HepG2 (cell line): ENCODE measurements at regions not wholly inside any gene's neighbourhood (a gene's known extent, or its start where the extent isn't known, plus 50 kb on each side); places are given as distances from the start of the nearest gene placed in this dataset.

ENCODE experiments used
- ATAC-seq: fragments of 200-7000 bp; cut with Tn5 transposase; 3 replicates; pipeline ENCODE4 v1.9.1; 2020; ENCODE audit warnings: mild to moderate bottlenecking, moderate library complexity
- BruUV-seq: library from RNA; stranded (reverse); fragments of 400-500 nt; replicated peaks from 2 replicates; lab custom pipeline; 2021; lab: Mats Ljungman, UMichigan
- CTCF ChIA-PET: fragments of 300-600 bp; formaldehyde crosslinking; extraction: SDS; loops from one replicate; lab custom pipeline; 2021; ENCODE audit warnings: low total read pairs, inconsistent platforms, low intra/inter-chr PET ratio; lab: Yijun Ruan, JAX
- POLR2A ChIA-PET: fragments of 350-600 bp; sonication (Branson Sonifier 250); formaldehyde crosslinking; loops from one replicate; lab custom pipeline; 2020; ENCODE audit warnings: antibody characterized with exemption, inconsistent platforms; lab: Yijun Ruan, JAX
- DNase-seq: peaks from one replicate; pipeline ENCODE4 v3.0.0-alpha.2; 2015; ENCODE audit warnings: low spot score
- FAIRE-seq: peaks from 3 replicates; lab custom pipeline; 2011; peaks lifted over from hg19 to GRCh38; lab: Jason Lieb, UNC
- H2AFZ ChIP-seq: one replicate; pipeline ENCODE4 v1.6.1; 2011; ENCODE audit warnings: low read length, inconsistent platforms
- H3K27ac ChIP-seq: fragments of 300-600 bp; 3 replicates; pipeline ENCODE4 v1.8.0; 2011; ENCODE audit warnings: mixed run types, mild to moderate bottlenecking, mixed read lengths, low read length, inconsistent platforms; ENCODE audit not compliant: insufficient read depth; ENCODE audit errors: extremely low read length
- H3K27me3 ChIP-seq, 2 experiments: fragments of 200-600 bp in 1 of 2; 2 replicates in 1 of 2; 3 replicates in 1 of 2; pipeline versions ENCODE4 v1.6.0 to v1.8.0; 2011; ENCODE audit warnings: low read length in 2 of 2, mild to moderate bottlenecking in 2 of 2, moderate library complexity in 2 of 2, inconsistent platforms in 1 of 2; ENCODE audit not compliant: insufficient read depth in 2 of 2, control insufficient read depth in 1 of 2
- H3K36me3 ChIP-seq, 2 experiments: fragments of 200-600 bp in 1 of 2; replicated peaks in 1 of 2; 2 replicates in 1 of 2; 3 replicates in 1 of 2; pipeline versions ENCODE4 v1.5.1 to v1.8.0; 2011; ENCODE audit warnings: low read length in 2 of 2, inconsistent platforms in 1 of 2; ENCODE audit not compliant: insufficient read depth in 2 of 2, control insufficient read depth in 1 of 2
- H3K4me1 ChIP-seq: 2 replicates; pipeline ENCODE4 v1.5.1; 2012; ENCODE audit warnings: low read length, inconsistent platforms; ENCODE audit not compliant: insufficient read depth
- H3K4me2 ChIP-seq: 2 replicates; pipeline ENCODE4 v1.6.0; 2011; ENCODE audit warnings: low read depth, low read length, inconsistent platforms
- H3K4me3 ChIP-seq, 3 experiments: fragments of 200-600 bp in 1 of 3; sonication (generic), shearing (Covaris generic) in 1 of 3; replicated peaks in 1 of 3; 2 replicates each; pipeline ENCODE4 v1.5.1; 2011 to 2016; ENCODE audit warnings: low read length in 3 of 3, inconsistent platforms in 2 of 3, low read depth in 2 of 3, mild to moderate bottlenecking in 2 of 3, control low read depth in 1 of 3, mixed read lengths in 1 of 3; ENCODE audit not compliant: insufficient read depth in 1 of 3
- H3K79me2 ChIP-seq: one replicate; pipeline ENCODE4 v1.6.1; 2011; ENCODE audit warnings: low read length, inconsistent platforms; ENCODE audit not compliant: insufficient read depth
- H3K9ac ChIP-seq: 2 replicates; pipeline ENCODE4 v1.6.0; 2011; ENCODE audit warnings: mild to moderate bottlenecking, low read depth, low read length, inconsistent platforms; ENCODE audit not compliant: insufficient read depth
- H3K9me3 ChIP-seq: 2 replicates; pipeline ENCODE4 v1.5.1; 2012; ENCODE audit warnings: mild to moderate bottlenecking, low read length
- H4K20me1 ChIP-seq: 2 replicates; pipeline ENCODE4 v1.6.0; 2011; ENCODE audit warnings: inconsistent platforms, mild to moderate bottlenecking, low read length, moderate library complexity; ENCODE audit not compliant: insufficient read depth
- ARID4A ChIP-seq: sonication (generic); formaldehyde crosslinking; IDR thresholded peaks from 2 replicates; pipeline ENCODE4 v1.5.0; 2020; ENCODE audit warnings: mild to moderate bottlenecking, missing genetic modification reagents, borderline replicate concordance
- CHD4 ChIP-seq: fragments of 200-600 bp; sonication (generic); IDR thresholded peaks from 2 replicates; pipeline ENCODE4 v1.7.0; 2017; ENCODE audit warnings: mild to moderate bottlenecking, low read length, borderline replicate concordance
- E2F2 ChIP-seq: sonication (generic); formaldehyde crosslinking; IDR thresholded peaks from 2 replicates; pipeline ENCODE4 v1.4.0; 2020; ENCODE audit warnings: missing genetic modification reagents, borderline replicate concordance
- FOXA1 ChIP-seq, 2 experiments: fragments of 450-650 bp in 1 of 2; sonication (generic) in 1 of 2; formaldehyde crosslinking in 1 of 2; IDR thresholded peaks; 2 replicates each; pipeline versions ENCODE4 v1.4.0 to v1.6.1; 2016 to 2020; ENCODE audit warnings: missing genetic modification reagents in 1 of 2
- HNRNPK ChIP-seq: fragments of 200-400 bp; formaldehyde crosslinking; IDR thresholded peaks from 2 replicates; pipeline ENCODE4 v1.6.1; 2018; ENCODE audit warnings: low read length, low read depth, moderate library complexity, mild to moderate bottlenecking; ENCODE audit not compliant: poor library complexity, severe bottlenecking
- IRF2 ChIP-seq: IDR thresholded peaks from 2 replicates; pipeline ENCODE4 v1.6.1; 2018; ENCODE audit warnings: missing genetic modification reagents, missing compliant biosample characterization
- MYC ChIP-seq: sonication (generic); formaldehyde crosslinking; IDR thresholded peaks from 2 replicates; pipeline ENCODE4 v1.9.0; 2021; ENCODE audit warnings: missing genetic modification reagents, borderline replicate concordance
- PCBP1 ChIP-seq: fragments of 200-400 bp; formaldehyde crosslinking; IDR thresholded peaks from 2 replicates; pipeline ENCODE4 v1.6.1; 2017; ENCODE audit warnings: mild to moderate bottlenecking, low read depth, low read length, borderline replicate concordance
- SPEN ChIP-seq: sonication (generic); formaldehyde crosslinking; IDR thresholded peaks from 2 replicates; pipeline ENCODE4 v1.5.1; 2020; ENCODE audit warnings: low read depth, mild to moderate bottlenecking, missing genetic modification reagents
- YEATS2 ChIP-seq: sonication (generic); formaldehyde crosslinking; IDR thresholded peaks from 2 replicates; pipeline ENCODE4 v1.4.0; 2020; ENCODE audit warnings: missing genetic modification reagents, borderline replicate concordance
- ZMYM2 ChIP-seq: sonication (generic); formaldehyde crosslinking; IDR thresholded peaks from 2 replicates; pipeline ENCODE4 v1.8.0; 2022; ENCODE audit warnings: mild to moderate bottlenecking, missing genetic modification reagents
- ZNF572 ChIP-seq: sonication (generic); formaldehyde crosslinking; IDR thresholded peaks from 2 replicates; pipeline ENCODE4 v1.5.1; 2020; ENCODE audit warnings: mild to moderate bottlenecking, missing genetic modification reagents
- ZNF75D ChIP-seq: sonication (generic); formaldehyde crosslinking; IDR thresholded peaks from 2 replicates; pipeline ENCODE4 v1.8.1; 2023; ENCODE audit warnings: missing genetic modification reagents, mild to moderate bottlenecking, borderline replicate concordance
- ZNF782 ChIP-seq: sonication (generic); formaldehyde crosslinking; IDR thresholded peaks from 2 replicates; pipeline ENCODE4 v1.4.0; 2020; ENCODE audit warnings: missing genetic modification reagents, mild to moderate bottlenecking, borderline replicate concordance
- WGBS: methylation state at CpG from one replicate; pipeline ENCODE4 v1.1.6; 2017; ENCODE audit warnings: low lambda C conversion rate; 5-methylcytosine and 5-hydroxymethylcytosine counted together
- in situ Hi-C: cut with HindIII; loops from 2 replicates; pipeline ENCODE4 v1.10.0; 2017; ENCODE audit warnings: low pct_unique_long_range_greater_than_20kb; ENCODE audit not compliant: extremely low pct_ligation_motif_present
- intact Hi-C: fragments of 100-400 bp; cut with micrococcal nuclease; formaldehyde crosslinking; loops from one replicate; pipeline ENCODE4 v1.10.0; 2022; ENCODE audit not compliant: unreplicated experiment

- no peak for FAIRE-seq
These were observed 796.7 kb upstream of the ARGLU1 start for GRCh38 chr13:107364658-107365057.

DNA sequence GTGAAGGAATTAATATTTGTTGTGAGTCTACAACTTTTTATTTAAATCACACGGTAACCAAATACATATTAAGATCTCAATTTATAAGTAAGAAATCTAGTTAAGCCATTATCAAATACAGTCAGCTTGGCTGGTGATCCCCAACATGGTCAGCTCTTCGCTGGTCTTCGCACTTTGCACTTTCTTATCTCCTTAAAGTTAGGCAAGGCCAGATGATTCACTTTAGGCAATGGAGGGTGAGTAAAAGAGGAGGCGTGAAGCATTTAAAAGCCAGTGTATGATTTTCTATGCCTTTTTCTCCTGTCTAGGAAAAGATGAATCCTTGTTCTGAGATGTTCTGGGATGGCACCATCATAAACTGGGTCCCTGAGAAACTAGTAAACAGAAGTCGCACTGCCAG, 793.7 kb upstream of the ARGLU1 start:
- Histone ChIP-seq H3K79me2 (no peaks in the 10 kb centered on the region), H3K9me3 (no peaks in the 10 kb centered on the region), H3K4me3 (no peak overlapping the region), H3K4me2 (no peak overlapping the region), H3K27me3 (no peaks in the 10 kb centered on the region), H3K27ac (no peak overlapping the region), H3K36me3 (no peaks in the 10 kb centered on the region), H3K9ac (no peak overlapping the region), H2AFZ (no peak overlapping the region), H3K4me1 (no peaks in the 10 kb centered on the region), H4K20me1 (no peaks in the 10 kb centered on the region)
- TF ChIP-seq ZNF572 (no peak), ARID4A (no peak), ZNF782 (no peak), FOXA1 (IDR thresholded peaks at IDR 0.05) (no peak), FOXA1 (CRISPR knock-in tag; IDR thresholded peaks at IDR 0.05) (no peak), SPEN (CRISPR knock-in tag) (no peak), ZNF75D (CRISPR knock-in tag) (no peak), CHD4 (no peak), MYC (CRISPR knock-in tag) (no peak), E2F2 (no peak), ZMYM2 (CRISPR knock-in tag) (no peak), IRF2 (CRISPR knock-in tag) (no peak)
- no peak for DNase-seq
- POLR2A ChIA-PET: no interaction called here
- in situ Hi-C loops (no loop called here), intact Hi-C loops (no loop called here)
- BruUV-seq: no TSS peak
- no peak for ATAC-seq
- no peak for FAIRE-seq
- CTCF ChIA-PET: no interaction called here
- WGBS: 0% methylated on average over 5 of the region's 5 CpGs

More at GRCh38 chr13:107364658-107365057, 796.7 kb upstream of the ARGLU1 start:
- DNase-seq (no peak), ATAC-seq (no peak)
- Histone ChIP-seq H3K36me3 (no peaks in the 10 kb centered on the region), H4K20me1 (no peaks in the 10 kb centered on the region), H3K9me3 (no peaks in the 10 kb centered on the region), H2AFZ (no peak overlapping the region), H3K27ac (no peak overlapping the region), H3K4me1 (no peaks in the 10 kb centered on the region), H3K4me3 (no peak overlapping the region), H3K4me2 (no peak overlapping the region), H3K9ac (no peak overlapping the region), H3K27me3 (no peaks in the 10 kb centered on the region), H3K79me2 (no peaks in the 10 kb centered on the region)
- WGBS: 0% methylated on average over 1 of the region's 1 CpG
- POLR2A ChIA-PET: no interaction called here
- in situ Hi-C loops: no loop called here
- CTCF ChIA-PET: no interaction called here
- intact Hi-C loops: no loop called here
- no TSS peak for BruUV-seq
- TF ChIP-seq YEATS2 (CRISPR knock-in tag) (no peak), HNRNPK (peak; percentile 95), PCBP1 (0 out of 2 replicates have a peak, but pooled peaks have one; percentile 40)
